SKM-1 (cell line): ENCODE measurements at regions not wholly inside any gene's neighbourhood (a gene's known extent, or its start where the extent isn't known, plus 50 kb on each side); places are given as distances from the start of the nearest gene placed in this dataset.

Experiments
- DNase-seq: peaks from one replicate; lab custom pipeline; 2025; ENCODE audit not compliant: unreplicated experiment; lab: John Stamatoyannopoulos, UW

DNA sequence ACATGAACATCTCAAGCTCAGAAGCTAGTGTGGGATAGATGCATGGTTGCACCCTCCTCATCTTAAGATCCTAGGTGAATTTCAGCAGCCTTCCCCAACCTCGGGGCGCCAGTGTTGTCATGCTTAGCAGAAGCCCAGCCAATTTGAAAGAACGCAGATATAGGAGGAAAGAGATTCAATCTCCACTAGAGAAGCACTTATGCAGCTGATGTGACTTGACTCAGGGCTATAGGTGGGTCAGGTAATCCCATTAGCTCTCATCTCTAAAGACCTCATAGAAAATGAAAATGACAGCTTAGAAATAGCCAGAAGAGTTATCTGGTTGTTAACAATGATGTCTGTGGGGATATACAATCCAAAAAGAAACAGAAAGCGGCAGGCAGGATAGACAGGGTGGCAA, 310.5 kb downstream of the GPAM start:
- no peak for DNase-seq

DNA sequence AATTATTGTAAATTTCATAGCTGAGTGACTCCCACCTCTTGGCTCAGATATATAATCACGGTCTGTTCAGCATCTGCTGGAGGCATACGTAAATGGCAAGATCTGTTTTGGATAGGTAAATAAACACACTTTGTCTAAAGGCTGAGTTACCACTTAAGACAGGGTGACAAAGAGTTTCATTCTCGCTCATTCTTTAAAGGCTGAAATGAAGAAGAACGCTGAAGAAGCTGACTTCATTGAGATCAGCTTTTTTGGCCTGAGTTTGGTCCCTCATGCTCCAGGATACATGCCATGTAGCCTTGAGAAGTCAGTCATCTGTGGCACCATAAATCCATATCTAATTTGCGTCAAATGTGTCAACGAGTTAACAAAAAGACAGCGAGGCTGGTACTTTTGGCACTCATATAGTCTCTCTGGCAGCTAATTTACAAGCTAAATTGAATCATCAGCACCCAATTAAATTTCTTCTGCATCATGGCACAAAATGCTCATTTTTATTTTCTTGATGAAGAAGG, 309.9 kb downstream of the GPAM start:
- DNase-seq, result no peak

DNA sequence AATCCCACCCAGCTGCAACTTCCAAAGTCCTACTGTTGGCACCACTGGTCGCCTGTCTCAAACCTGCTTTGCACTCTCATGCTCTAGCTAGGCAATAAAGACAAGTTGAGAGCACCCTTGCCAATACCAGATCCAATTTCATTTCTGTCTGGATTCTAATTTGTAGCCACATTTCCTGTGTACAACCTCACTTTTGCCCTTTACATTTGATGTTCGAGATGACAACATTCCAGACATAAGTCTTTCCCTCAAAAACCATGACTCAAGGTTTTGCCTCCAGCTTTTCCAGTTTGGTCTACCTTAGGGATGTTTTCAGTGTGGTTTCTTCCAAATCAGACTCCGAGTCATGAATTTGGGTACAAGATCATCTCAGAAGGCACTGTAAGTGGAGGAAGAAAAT, 309.0 kb downstream of the GPAM start:
- no peak for DNase-seq

DNA sequence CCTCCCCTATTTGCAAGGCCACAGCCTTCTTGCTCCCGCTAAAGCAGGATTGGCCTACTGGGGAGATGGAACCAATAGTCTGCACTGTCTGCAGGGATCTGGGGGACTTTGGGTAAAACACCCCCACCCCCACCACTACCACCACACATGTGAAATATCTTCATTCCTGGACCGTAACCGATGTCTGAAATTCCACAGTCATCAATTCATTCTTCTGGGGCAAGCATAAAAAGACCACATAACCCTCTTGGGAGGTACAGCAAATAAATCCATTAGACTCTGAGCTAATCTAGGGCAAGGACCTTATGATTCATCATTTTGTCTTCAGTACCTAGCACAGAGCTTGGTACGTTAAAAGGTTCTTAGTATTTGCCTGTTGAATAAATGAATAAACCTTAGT, 307.8 kb downstream of the GPAM start:
- DNase-seq, result no peak

DNA sequence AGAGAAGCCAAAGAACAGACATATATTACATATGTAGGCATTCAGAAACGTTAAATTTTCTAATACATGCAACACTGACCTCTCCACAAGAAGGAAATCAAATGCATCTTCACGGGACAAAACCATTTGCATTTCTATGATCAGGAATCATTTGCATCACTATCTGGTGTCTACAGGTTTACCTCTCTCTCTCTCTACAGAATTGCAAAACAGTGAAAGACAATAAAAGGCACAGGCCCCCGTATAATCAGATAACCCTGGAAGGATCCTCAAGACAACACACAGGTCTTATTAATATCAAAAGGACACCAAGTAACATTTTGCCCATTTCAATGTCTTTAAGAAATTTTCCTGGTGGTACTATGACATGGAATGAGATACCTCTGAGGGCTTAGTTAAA, 306.3 kb downstream of the GPAM start:
- DNase-seq, result no peak

DNA sequence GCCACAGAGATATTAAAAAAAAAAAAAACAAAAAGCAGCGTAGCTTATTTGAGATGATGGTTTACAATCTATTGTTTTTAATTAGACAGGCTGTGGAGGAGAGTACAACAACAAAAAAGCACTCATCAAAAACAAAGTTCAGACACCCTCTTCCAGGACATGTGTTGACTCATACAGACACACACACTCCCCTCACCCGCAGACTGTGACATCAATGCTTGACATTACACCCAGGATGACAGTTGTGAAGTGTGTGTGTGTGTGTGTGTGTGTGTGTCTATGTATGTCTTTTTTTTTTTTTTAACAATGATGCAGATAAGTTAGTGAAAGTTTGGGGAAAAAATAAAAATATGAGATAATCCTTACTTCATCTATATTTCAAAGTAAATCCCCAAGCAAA, 303.6 kb downstream of the GPAM start:
- no peak for DNase-seq

DNA sequence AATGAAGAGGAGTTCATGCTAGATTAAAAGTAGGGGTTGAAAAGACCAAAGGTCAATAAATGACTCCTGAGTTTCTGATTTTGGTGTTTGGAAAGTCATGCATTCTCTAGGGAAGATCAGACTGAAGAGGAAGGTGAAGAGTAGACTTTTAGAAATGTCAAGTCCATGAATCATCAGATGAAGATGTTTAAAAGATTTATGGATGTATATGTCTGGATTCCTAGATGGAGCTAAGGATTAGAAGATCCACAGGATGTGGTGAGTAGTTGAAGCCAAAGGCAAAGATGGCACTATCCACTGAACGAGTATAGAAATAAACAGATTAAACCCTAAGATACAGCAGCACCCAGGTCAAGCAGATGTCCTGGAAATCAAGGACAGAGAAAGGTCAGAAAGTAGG, 298.5 kb downstream of the GPAM start:
- no peak for DNase-seq

DNA sequence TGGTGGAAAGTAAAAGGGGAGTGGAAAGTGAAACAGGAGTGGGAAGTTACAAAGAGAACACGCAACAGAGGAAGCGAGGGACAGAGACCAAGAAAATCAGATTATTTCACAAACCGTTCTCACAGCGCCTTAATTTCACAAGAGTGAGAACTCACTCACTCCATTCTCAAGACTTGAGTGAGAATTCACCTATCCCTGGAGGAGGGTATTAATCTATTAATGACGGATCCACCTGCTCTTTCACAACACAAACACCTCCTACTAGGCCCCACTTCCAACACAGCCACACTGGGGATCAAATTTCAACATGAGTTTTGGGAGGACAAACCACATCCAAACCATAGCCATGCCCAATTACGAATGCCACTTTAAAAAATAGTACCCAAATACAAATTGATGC, 297.6 kb downstream of the GPAM start:
- DNase-seq, result no peak

DNA sequence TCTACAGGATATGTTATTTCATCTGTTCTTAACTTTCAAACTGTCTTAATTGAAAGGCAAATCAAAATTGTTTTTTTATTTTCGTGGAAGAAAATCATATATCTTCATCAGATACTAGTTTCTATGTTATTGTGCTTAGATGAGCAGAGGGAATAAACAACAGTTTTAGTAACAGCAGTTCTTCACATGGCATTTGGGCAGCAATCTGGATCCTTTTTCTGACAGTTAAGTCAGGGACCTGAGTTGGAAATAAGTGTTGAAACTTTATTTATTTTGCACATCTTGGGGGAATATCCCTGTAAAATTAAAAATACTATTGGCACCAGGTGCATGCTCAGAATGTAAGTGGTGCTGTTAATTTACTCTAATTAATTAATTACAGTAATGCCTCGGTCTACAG, 296.3 kb downstream of the GPAM start:
- no peak for DNase-seq

DNA sequence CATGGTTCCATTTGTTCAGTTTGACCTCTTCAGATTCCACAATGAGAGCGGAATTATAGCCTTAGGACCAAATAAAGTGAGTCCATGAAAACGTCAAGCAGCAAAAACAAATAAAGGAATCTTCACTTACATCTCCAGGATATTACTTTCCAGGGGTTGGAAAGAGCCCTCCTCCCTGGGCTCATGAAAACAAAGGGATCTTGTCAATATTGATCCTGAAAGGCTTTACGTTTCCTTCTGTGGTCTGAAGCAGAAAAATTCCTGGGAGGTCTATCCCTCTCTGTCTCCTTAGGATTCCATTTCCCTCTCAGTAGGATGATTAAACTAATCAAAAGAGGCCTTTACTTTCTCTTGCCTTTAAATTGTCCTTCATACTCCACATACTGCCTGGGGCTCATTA, 293.5 kb downstream of the GPAM start:
- no peak for DNase-seq

DNA sequence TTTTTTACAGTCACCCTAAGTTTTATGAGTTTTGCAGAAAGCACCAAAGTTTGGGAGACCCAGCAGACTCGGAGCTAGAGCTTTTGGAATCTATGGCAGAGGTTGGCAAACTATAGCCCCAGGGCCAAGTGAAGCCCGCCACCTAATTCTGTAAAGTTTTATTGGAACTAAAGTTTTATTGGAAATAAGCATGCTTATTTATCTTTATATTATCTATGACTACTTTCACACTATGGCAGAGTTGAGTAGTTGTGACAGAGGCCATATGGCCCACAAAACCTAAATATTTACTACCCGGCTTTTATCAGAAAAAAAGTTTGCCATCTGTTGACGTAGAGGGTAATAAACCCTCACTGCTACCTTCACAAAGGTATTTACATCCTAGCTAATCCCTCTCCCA, 267.6 kb downstream of the GPAM start:
- no peak for DNase-seq

DNA sequence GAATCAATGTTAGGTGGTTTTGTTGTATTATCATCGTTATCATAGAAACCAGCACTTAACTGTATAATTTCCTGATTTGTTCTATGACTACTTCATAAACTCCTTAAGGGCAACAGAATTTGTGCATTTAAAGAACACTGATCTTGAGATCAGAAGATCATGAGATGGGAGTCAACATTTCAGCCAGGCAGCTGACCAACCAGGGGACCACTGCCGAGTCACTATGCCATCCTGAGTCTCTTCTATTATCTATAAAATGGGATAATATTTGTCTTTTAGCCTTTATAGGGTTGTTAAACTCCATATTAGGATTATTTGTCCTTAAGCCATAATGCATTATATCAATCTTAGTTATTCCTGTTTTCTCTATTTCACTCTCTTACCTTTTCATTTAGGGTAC, 261.7 kb downstream of the GPAM start:
- DNase-seq, result no peak

DNA sequence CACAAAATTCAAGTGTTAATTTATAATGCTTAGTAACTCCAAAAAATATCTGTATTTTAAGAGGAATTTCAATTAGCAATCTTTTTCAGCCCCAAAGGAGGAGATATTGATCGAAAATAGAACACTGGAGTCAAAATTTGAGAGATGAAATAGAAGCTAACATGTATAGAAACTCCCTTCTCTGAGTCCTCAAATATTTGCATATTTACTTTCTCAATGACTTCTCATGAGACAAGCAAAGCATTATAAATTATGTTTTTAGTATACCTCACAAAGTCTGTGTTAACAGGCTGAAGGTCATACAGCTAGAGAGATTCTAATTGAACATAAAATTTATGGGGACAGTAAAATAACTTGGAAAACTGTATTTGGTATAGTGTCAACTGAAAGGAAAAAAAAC, 260.5 kb downstream of the GPAM start:
- DNase-seq, result no peak

DNA sequence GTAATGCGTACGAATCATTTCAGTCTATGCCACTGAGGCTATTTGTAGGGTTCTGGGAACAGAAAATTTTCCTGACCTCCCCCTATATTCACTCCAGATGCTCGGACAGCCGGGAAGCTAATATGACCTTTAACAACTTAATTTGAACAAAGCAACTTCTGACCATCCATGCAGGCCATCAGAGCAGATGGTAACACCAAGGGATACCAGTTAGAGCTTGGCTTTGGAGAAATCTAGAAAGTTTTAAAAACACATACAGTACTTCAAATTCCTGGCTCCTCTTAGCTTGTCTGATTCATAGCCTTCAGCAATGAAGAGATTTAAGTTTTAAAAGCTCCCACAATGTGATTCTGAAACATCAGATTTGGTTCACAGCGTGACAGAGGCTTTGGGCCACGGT, 257.3 kb downstream of the GPAM start:
- no peak for DNase-seq

DNA sequence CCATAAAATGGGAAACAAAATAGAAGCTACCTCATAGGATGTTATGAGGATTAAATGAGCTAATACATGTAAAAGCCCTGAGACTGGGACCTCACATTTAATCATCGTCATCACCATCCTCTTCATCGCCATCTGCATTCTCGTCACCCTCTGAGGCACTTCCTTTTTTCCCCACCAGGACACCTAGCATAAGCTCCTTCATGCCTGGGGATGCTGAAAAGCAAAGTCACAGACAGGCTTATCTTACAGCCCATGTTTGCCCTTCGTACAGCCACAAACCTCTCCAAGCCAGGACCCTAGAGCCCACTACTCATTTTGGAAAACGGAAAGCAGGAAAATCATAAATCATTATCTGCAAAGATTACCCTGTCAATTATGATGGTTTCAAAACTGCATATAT, 249.6 kb downstream of the GPAM start:
- no peak for DNase-seq

DNA sequence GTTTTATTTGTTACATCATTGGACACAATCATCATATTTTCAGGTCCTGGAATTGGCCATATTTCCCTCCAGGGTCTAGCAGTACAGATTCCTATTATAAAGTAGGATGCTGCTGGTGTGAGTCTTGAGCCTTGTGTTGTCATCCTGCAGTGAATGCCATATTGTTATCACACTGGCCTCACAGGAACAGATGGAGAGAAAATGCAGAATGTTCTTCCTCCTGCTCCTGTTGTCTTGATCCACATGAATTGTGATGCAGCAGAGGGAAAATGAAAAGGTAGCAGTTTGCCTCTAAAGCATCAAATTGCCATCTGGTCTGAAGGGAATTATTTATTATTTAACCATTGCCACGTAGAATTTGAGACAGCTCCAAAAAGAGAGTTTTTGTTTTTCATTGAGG, 248.6 kb downstream of the GPAM start:
- no peak for DNase-seq

DNA sequence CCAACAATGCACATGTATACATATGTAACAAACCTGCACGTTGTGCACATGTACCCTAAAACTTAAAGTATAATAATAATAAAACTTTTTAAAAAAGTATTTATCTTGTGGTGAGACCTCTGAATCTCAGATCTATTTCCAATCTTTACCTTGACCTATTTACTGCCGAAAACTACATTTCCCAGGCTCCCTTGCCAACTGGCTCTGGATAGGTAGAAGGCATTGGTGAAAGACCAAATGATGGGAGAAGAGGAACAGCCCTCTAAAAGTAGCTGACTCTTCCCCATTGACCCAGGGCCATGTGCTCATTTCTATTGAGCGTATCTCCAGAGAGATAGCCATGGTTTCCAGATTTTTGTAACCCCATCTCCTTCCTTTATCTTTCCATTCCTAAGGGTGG, 247.4 kb downstream of the GPAM start:
- DNase-seq, result no peak

DNA sequence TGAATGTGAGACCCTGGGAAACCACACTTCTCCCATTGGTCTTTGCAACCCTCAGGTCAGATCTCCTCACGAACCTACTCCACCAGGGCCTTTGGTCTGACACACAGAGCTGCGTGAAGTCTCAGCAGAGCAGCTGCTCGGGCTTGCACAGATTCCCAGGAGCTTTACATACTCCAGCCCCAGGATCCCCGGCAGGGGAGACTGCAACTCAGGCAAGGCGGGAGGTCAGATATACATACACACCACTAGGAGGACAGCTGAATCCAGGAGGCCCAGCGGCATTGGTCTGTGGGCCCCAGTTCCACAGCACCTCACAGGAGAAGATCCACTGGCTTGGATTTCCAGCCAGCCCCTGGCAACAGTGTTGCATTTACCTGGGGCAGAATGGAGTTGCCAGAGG, 239.2 kb downstream of the GPAM start:
- no peak for DNase-seq

DNA sequence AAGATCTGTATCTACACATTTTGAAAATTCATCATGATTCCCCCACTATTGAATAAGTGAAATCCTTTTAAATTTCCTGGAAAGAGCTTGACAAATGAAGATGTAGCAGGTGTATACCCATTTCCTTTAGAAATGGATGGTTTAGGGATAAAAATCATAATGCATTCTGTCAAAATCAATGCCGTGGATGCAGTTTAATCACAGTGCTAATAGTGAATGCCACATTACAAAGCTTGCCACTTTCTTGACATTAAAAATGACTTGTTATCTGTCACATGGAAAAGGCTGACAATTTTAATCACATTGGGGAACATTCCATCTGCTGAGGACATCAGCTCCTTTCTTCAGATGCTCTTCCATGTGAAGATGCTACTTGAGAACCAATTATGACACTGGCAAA, 229.6 kb downstream of the GPAM start:
- no peak for DNase-seq

DNA sequence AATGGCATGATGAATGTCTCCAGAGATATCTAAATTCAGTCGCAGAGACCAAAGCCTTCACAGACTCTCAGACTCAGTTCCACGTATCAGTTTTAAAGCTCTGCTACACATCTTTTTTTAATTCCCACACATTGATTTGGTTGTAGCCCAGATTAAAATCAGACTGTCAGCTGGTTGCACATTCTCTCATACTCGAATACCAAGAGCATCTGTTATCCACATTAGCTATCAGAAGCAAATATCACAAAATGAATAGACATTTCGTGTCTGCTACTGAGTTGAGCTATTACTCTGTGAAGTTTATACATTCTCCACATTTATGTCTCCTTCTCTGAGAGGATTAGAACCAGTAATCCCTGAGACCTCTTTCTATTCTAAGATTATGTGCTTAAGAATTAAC, 229.2 kb downstream of the GPAM start:
- no peak for DNase-seq

DNA sequence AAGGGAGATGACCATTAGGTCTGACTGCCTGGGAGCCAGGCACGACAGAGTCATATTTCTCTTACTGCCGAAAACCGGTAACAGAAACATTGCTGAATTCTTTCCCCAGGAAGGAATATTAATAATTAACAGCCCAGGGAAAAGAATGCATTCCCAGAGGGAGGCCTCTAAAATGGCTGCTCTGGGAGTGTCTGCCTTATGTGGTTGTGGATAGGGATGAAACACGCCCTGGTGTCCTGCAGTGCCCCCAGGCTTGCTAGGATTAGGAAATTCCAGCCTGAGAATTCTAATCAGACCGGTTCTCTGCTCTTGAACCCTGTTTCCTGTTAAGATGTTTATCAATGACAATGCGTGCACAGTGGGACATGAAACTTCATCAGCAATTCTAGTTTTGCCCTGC, 226.7 kb downstream of the GPAM start:
- no peak for DNase-seq

DNA sequence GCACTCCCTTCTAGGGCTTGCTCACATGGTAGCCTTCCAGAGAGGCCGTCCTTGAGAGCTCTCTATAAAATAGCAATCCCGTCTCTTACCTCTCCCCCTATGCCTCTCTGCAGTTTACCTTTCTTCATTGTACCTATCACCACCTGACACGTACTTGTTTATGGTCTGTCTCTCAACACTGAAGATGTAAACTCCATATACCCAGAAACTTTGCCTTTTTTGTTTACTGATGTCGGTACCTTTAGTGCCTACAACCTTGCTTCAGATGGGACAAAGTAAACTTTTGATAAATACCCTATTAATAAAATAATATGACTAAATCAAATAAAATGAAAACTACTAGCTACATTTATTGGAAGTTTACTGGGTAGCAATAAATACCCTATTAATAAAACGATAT, 220.6 kb downstream of the GPAM start:
- no peak for DNase-seq

DNA sequence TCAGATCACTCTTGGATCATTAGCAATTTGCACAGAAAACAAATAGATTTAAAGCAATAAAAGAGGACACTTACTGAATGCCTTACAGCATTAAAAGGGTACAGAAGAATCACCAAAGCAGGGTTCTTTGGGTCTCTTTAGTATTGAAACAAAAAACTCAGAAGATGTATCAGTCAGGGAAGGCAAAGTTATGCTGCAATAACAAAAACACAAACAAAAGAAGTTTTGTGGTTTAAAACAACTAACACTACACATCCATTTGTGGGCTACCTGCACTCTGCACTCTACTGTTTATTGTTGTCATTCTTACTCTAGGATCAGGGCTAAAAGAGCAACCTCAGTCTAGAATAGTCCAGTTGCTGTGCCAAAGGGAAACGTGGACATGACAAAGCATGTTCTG, 216.4 kb downstream of the GPAM start:
- no peak for DNase-seq

DNA sequence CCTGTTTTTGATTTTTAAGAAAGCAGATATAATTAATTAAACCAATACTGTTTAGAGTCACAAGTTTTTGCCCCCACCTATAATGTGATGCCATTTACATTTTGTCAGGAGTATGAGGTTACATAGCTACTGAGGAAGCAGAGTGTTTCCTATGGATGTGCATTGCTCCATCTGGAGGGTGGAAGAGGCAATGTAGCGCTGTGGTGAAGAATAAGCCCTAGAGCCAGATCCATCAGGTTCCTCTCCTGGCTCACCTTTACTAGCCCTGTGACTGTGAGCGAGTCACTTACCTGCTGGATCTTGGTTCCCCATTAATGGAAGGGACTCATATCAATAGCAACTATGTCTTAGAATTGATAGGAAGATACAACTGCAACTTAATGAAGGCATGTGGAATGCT, 216.0 kb downstream of the GPAM start:
- DNase-seq, result no peak
